Testis (tissue), 2 donors: ENCODE measurements at regions not wholly inside any gene's neighbourhood (a gene's known extent, or its start where the extent isn't known, plus 50 kb on each side); places are given as distances from the start of the nearest gene placed in this dataset.

Experiments
- CTCF ChIP-seq, 3 experiments: fragments of 450-650 bp in 2 of 3; fragments of 200-600 bp in 1 of 3; sonication (generic) in 1 of 3; IDR thresholded peaks; one replicate each; pipeline ENCODE4 v1.5.1; 2016 to 2019; ENCODE audit warnings: antibody characterized with exemption in 3 of 3, mild to moderate bottlenecking in 2 of 3, moderate library complexity in 1 of 3
- POLR2A ChIP-seq: fragments of 450-650 bp; IDR thresholded peaks from one replicate; pipeline ENCODE4 v1.6.1; 2017; ENCODE audit warnings: antibody characterized with exemption, mild to moderate bottlenecking, moderate library complexity

- TF ChIP-seq POLR2A: no peak
- no peak for TF ChIP-seq CTCF (IDR thresholded peaks at IDR 0.05)
These were observed 50.1 kb upstream of the HAAO start for GRCh38 chr2:42842466-42842865.
